Right forelimb (tissue), 1 donor: ENCODE measurements at regions not wholly inside any gene's neighbourhood (a gene's known extent, or its start where the extent isn't known, plus 50 kb on each side); places are given as distances from the start of the nearest gene placed in this dataset.

ENCODE experiments used
- DNase-seq: peaks from one replicate; pipeline ENCODE4 v3.0.0-alpha.2; 2018

DNA sequence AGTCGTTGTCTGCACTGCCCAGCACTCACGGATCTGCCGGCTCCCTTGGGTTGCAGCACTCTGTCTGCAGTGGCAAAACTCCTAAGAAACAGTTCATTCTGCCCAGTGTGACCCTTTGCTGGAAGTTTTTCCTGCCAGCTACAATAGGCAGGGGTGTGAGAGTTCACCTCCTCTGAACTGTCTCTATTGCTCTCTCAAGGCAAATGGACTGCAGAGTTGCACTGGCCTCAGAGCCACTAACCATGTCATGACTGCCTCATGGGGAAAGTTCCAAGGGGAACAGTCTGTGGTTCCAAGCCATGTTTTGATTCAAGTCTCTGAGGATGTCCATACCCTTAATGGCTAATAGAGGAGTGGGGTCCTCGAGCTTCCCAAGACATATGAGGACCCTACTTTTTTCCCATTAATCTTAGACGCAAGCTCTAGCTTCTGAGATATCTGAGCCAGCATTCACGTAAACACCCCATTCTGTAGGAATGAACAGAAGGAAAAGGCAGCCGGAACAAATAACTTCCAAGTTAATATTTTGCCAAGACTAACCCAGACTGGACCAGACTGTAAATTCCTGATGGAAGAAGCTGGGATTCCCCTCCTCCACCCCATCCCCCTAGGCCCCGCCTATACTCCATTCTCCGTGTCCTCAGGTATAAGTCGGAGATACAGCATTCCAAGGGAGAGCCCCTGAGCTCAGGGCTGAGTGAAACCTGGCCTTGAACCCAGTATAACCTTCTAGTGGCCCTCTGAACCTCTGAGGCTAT, 93.8 kb upstream of the AKT3 start:
- DNase-seq = no peak

- no peak for DNase-seq
These were observed 92.4 kb upstream of the AKT3 start for GRCh38 chr1:243942196-243943150.

GRCh38 chr1:243940451-243940850, 90.4 kb upstream of the AKT3 start:
- DNase-seq = no peak

DNA sequence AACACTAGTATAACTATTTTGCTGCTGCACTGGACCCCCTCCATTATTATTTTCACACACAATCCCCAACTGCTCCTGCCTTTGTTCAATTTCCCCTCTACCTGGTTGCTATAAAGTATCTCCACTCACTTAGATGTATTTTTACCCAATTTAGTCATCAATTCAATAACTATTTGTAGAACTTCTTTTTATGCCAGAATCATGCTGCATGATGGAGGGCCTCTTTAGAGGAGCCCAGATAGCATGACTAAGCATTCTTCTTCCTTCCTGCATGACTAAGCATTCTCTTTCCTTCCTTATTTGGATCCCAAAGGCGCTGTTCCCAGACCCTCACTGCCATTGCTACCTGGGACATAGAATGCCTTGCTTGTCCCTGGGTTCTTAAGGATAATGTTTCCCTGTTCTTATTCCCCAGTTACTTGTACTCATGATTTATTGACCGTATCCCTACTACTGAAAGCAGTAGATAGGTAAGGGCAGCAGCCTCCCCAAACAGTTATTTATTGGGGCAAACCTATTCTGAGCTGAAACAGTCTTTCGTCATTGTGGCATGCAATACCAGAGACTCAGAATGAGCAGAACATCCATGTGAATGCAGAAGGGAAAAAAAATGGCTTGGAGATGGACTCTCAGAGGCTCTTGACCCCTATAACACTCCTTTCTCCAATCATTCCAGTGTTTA, 89.3 kb upstream of the AKT3 start:
- no peak for DNase-seq

DNA sequence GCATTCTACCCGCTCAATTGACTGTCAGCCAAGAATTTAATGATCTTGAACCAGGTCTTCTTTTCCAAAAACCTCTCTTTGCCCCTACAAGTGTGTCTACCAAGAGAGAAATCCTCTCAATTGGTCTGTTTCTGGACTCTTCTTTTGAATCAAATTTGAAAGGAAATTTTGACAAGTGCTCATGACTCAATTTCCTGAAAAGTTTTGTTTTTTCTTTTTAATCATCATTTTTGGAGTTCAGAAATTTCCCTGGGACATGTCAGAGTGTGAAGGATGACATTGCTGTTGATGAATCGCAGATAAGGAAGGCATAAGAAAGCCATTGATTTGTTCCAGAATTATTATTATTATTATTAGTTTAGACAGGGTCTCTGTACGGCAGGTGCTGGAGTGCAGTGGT, 88.2 kb upstream of the AKT3 start:
- DNase-seq = no peak

DNA sequence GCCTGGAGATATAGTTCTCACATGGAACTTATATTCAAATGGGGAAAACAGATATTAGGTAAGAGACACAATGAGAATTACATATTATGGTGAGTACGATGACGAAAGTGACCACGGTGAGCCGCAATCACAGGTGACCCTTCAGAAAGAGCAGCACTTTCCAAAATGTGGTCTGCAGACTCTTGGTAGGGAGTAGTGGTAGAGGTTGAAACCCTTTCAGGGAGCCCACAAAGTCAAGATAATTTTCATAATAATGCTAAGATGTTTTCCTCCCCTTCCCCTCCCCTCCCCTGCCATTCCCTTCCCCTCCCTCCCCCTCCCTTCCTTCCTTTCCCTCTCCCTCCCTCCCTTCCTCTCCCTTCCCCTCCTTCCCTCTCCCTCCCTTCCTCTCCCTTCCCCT, 83.5 kb upstream of the AKT3 start:
- no peak for DNase-seq

- DNase-seq = no peak
These were observed 81.9 kb upstream of the AKT3 start for GRCh38 chr1:243931957-243932356.

DNA sequence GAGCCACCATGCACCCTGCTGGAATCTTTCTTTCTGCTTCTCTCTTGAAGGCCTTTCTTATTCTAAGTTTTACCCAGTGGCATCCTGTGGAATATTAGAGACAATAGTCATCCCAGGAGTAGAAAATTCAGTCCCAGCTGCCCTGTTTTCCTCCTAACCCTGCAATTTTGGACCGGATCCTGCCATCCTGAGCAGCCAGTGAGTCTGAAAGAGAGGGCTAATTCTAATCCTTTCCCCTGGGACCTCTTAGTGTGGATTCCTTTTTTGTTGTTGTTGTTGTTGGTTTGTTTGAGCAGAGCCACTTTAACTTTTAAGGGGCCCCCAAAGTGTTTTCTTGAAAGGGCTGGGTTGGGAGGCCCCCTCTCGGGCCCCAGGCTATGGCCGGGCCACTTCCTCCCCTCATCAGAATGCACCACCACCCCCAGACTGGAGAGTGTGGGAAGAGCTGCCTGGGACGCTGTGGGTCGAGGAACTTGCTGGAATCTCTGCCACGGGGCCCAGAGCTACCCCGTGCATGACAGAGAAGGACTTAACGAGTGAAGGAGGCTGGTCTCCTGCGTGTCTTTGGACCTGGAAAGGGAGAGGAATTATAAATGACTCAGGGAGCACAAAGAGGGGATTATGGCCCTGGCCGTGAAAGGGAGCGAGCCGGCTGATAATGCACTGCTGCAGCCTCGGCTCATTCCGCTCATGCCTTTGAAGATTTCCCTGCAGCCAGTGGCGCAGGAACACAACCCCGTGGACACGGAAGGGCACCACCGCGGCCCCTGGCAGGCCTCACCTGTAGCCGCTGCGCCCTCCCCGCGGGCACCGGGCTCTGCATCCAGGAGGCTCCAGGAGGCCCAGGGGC, 81.0 kb upstream of the AKT3 start:
- DNase-seq = no peak

GRCh38 chr1:243927381-243927780, 77.3 kb upstream of the AKT3 start:
- no peak for DNase-seq

- DNase-seq = no peak
These were observed 76.8 kb upstream of the AKT3 start for GRCh38 chr1:243926803-243927245.

- DNase-seq = no peak
These were observed 76.3 kb upstream of the AKT3 start for GRCh38 chr1:243926299-243926698.

- DNase-seq = no peak
These were observed 74.7 kb upstream of the AKT3 start for GRCh38 chr1:243924588-243925349.

DNA sequence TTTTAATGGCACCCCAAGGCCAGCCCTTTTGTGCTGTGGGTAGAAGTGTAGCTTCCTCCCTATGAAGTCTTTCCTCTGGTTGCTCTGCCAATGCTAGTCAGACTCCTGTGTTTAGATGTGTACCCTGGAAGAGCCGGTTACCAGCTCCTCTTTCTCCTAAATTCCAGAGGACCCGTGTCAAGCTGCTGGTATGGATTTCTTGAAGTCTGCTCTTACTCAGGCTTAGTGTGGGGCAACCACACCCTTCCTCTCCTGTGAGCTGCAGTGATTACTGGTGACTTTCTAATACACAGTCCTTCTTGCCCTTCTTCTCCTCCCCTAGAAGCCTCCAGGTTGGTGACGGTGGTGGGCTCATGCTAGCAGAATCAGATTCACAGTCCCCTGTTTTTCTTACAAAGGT, 74.1 kb upstream of the AKT3 start:
- DNase-seq = no peak

DNA sequence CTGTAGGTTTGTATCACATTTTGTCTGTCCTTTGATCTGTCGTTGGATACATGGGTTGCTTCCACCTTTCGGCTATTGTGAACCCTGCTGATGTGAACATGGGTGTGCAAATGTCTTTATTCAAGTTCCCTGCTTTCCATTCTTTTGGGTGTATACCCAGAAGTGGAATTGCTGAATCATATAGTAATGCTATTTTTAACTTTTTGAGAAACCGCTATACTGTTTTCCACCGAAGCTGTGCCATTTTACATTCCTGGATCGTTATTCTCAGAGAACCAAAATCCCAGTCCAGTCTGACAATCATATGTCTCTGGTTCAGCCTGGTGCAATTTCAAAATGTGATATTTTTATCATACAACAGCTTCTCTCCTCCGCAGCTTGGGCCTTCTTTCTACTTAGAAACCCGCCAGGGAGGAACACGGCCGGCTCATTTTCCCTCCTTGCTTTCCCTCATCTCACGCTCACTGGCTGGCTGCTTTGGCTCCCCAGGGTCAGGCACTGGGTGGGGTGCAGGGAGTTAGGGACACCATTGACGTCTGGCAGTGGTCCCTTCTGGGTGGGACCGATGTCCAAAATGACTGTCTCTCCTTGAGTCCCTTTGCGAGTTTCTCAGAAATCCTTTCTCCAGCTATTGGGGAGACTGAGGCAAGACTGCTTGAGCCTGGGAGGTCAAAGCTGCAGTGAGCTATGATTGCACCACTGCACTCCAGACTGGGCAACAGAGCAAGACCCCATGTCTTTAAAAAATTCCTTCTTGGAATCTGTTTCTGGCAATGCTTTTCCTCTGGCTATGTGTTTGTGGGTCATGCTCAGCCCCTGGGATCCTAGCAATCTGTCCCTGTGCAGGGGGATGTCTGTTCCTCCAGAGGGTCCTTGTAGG, 73.5 kb upstream of the AKT3 start:
- DNase-seq = no peak

DNA sequence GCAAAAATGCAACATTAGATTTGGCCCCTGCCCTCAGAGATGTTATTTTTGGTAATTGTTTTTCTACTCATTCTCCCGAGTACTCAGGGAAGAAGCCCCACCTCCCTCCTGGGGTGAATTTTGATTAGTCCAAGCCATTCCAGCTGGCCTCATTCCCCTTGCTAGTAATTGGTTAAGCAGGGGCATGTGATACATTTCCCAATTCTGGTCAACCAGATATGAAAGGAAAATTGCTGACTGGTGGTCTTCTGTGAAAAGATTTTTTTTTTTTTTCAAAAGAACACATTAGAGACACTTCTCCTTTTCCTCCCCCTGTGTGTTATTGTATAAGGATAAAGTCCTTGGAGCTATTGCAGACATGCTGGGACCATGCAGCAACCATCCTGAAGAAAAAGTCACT, 71.1 kb upstream of the AKT3 start:
- DNase-seq = no peak

GRCh38 chr1:243917863-243918565, 68.0 kb upstream of the AKT3 start:
- DNase-seq = no peak

GRCh38 chr1:243917177-243917862, 67.3 kb upstream of the AKT3 start:
- DNase-seq = peak; percentile 60

GRCh38 chr1:243916160-243916559, 66.1 kb upstream of the AKT3 start:
- DNase-seq = no peak

DNA sequence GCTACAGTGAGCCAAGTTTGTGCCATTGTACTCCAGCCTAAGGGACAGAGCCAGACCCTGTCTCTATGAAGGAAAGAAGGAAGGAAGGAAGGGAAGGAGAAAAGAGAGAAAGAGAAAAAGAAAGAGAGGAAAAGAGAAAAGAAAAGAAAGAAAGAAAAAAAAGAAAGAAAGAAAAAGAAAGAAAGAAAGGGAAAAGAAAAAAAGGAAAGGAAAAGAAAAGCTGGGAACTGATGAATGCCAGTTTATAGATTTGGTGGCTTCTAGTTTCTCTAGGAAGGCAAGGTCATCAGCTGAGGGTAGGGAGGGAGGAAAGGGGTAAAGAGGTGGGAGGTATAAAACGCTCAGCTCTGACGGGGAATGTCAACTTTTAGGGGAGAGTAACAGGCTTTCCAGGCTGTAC, 62.3 kb upstream of the AKT3 start:
- no peak for DNase-seq
